GM23338 (cell line): ENCODE measurements at regions not wholly inside any gene's neighbourhood (a gene's known extent, or its start where the extent isn't known, plus 50 kb on each side); places are given as distances from the start of the nearest gene placed in this dataset.

Experiments used
- CREB1 ChIP-seq: fragments of 250-450 bp; sonication (Bioruptor Pico); IDR thresholded peaks from 2 replicates; pipeline ENCODE4 v1.5.0; 2020; ENCODE audit warnings: low read depth, mild to moderate bottlenecking, moderate library complexity
- CTCF ChIP-seq, 2 experiments: fragments of 200-600 bp in 1 of 2; sonication (generic) in 1 of 2; conservative IDR thresholded peaks; 2 replicates each; pipeline versions ENCODE4 v1.5.1 to v1.6.1; 2016 to 2017; ENCODE audit warnings: antibody characterized with exemption in 2 of 2, low read depth in 2 of 2, mild to moderate bottlenecking in 2 of 2, moderate library complexity in 1 of 2
- ETS1 ChIP-seq: IDR thresholded peaks from 2 replicates; pipeline ENCODE4 v1.6.1; 2016; ENCODE audit warnings: antibody characterized with exemption
- EZH2 ChIP-seq: fragments of 200-600 bp; sonication (generic); IDR thresholded peaks from one replicate; pipeline ENCODE4 v1.8.0; 2017; ENCODE audit warnings: antibody characterized with exemption, mild to moderate bottlenecking, low read depth; ENCODE audit not compliant: unreplicated experiment
- EZH2phosphoT487 ChIP-seq: fragments of 200-600 bp; sonication (generic); IDR thresholded peaks from one replicate; pipeline ENCODE4 v1.8.1; 2018; ENCODE audit warnings: antibody characterized with exemption; ENCODE audit not compliant: unreplicated experiment
- JUNB ChIP-seq: IDR thresholded peaks from one replicate; pipeline ENCODE4 v1.6.1; 2016; ENCODE audit warnings: antibody characterized with exemption; ENCODE audit not compliant: unreplicated experiment
- NANOG ChIP-seq: IDR thresholded peaks from 2 replicates; pipeline ENCODE4 v1.6.1; 2016; ENCODE audit warnings: antibody characterized with exemption, borderline replicate concordance
- POLR2AphosphoS5 ChIP-seq: IDR thresholded peaks from 2 replicates; pipeline ENCODE4 v1.6.1; 2016; ENCODE audit warnings: antibody characterized with exemption, low read depth
- REST ChIP-seq: IDR thresholded peaks from one replicate; pipeline ENCODE4 v1.6.1; 2018; ENCODE audit warnings: antibody characterized with exemption; ENCODE audit not compliant: unreplicated experiment
- ZNF114 ChIP-seq: fragments of 250-450 bp; sonication (Bioruptor Pico); IDR thresholded peaks from 2 replicates; pipeline ENCODE4 v1.5.0; 2020; ENCODE audit warnings: mild to moderate bottlenecking, moderate library complexity
- ZNF331 ChIP-seq: fragments of 250-450 bp; sonication (Bioruptor Pico); IDR thresholded peaks from 2 replicates; pipeline ENCODE4 v1.5.0; 2020; ENCODE audit warnings: low read depth, mild to moderate bottlenecking, moderate library complexity
- ZNF462 ChIP-seq: fragments of 250-450 bp; sonication (Bioruptor Pico); IDR thresholded peaks from 2 replicates; pipeline ENCODE4 v1.5.0; 2020; ENCODE audit warnings: mild to moderate bottlenecking, moderate library complexity

GRCh38 chr4:180618396-180618795 lies 1624.8 kb upstream of the TENM3 start:
- no peak for TF ChIP-seq POLR2AphosphoS5
- no peak for TF ChIP-seq EZH2
- TF ChIP-seq CTCF (conservative IDR thresholded peaks at IDR 0.05; ENCODE audit: low read depth in 2 of 2): no peak
- TF ChIP-seq REST: no peak
- no peak for TF ChIP-seq JUNB
- TF ChIP-seq EZH2phosphoT487: no peak
- no peak for TF ChIP-seq ETS1
- no peak for TF ChIP-seq ZNF462
- TF ChIP-seq CREB1 (CRISPR knock-in tag): no peak
- no peak for TF ChIP-seq NANOG
- no peak for TF ChIP-seq ZNF114 (CRISPR knock-in tag)
- TF ChIP-seq ZNF331 (CRISPR knock-in tag): no peak
